ENCODE measurements at regions not wholly inside any gene's neighbourhood (a gene's known extent, or its start where the extent isn't known, plus 50 kb on each side); places are given as distances from the start of the nearest gene placed in this dataset.

DNA sequence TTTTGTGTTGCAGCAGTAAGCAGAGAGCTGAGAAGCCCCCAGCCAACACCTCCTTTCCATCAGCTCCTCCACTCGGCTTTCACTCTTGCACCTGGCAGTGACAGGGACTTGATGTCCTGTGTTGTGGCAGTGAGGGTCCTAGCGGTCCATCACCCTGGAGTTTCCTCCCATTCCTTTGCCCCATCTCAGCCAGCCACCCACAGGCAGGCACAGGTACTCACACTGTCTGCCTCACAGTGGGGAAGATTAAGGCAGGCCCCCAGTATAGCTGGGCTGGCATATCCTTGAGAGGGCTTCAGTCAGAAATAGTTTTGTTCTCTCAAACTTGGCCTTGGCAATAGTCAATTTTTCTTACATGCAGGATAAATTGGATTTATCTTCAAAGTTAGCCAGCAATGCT is 362.7 kb downstream of the GADD45G start:
- TF ChIP-seq, protein P1, sequence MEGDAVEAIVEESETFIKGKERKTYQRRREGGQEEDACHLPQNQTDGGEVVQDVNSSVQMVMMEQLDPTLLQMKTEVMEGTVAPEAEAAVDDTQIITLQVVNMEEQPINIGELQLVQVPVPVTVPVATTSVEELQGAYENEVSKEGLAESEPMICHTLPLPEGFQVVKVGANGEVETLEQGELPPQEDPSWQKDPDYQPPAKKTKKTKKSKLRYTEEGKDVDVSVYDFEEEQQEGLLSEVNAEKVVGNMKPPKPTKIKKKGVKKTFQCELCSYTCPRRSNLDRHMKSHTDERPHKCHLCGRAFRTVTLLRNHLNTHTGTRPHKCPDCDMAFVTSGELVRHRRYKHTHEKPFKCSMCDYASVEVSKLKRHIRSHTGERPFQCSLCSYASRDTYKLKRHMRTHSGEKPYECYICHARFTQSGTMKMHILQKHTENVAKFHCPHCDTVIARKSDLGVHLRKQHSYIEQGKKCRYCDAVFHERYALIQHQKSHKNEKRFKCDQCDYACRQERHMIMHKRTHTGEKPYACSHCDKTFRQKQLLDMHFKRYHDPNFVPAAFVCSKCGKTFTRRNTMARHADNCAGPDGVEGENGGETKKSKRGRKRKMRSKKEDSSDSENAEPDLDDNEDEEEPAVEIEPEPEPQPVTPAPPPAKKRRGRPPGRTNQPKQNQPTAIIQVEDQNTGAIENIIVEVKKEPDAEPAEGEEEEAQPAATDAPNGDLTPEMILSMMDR (IDR thresholded peaks at IDR 0.05; ENCODE audit: control extremely low read depth in 1 of 3, insufficient read depth in 1 of 3, low read depth in 1 of 3, low read length in 3 of 3), result peak in 2 of 3 experiments; percentile 11 to 39; a peak in 2 of 4 replicates
- TF ChIP-seq NRF1 (IDR thresholded peaks at IDR 0.05; ENCODE audit: low read depth, low read length) (no peak), CBX5 (IDR thresholded peaks at IDR 0.05; ENCODE audit: low read depth, low read length) (no peak), RFX5 (IDR thresholded peaks at IDR 0.05; ENCODE audit: borderline replicate concordance, low read depth, low read length) (no peak), RXRA (IDR thresholded peaks at IDR 0.05; ENCODE audit: insufficient read depth, low read depth, low read length) (no peak), TAF1 (IDR thresholded peaks at IDR 0.05; ENCODE audit: low read depth, low read length) (no peak), HDAC6 (IDR thresholded peaks at IDR 0.05; ENCODE audit: low read depth, low read length) (no peak)

Data from H1 (cell line).